GM23338 (cell line): ENCODE measurements at regions not wholly inside any gene's neighbourhood (a gene's known extent, or its start where the extent isn't known, plus 50 kb on each side); places are given as distances from the start of the nearest gene placed in this dataset.

Source experiments
- POLR2AphosphoS5 ChIP-seq: IDR thresholded peaks from 2 replicates; pipeline ENCODE4 v1.6.1; 2016; ENCODE audit warnings: antibody characterized with exemption, low read depth
- TF ChIP-seq, protein P1 (sequence below): IDR thresholded peaks from one replicate; pipeline ENCODE4 v1.6.1; 2018; ENCODE audit warnings: antibody characterized with exemption; ENCODE audit not compliant: unreplicated experiment

DNA sequence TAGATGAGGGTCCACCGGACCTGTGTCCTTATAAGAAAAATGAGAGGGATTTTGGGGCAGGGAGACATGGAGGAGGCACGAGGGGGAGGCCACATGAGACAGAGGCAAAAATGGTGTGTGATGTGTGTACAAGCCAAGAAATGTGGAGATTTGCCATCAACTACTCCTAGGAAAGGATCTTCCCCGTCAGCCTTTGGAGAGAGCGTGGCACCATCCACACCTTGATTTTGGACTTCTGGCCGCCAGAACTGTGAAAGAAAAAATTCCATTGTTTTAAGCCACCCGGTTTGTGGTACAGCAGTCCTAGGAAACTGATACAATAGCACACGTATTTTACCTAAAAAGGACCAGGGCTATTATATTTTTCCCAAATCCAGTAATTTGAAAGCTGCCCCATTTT lies 829.0 kb upstream of the SALL3 start:
- TF ChIP-seq, protein P1, sequence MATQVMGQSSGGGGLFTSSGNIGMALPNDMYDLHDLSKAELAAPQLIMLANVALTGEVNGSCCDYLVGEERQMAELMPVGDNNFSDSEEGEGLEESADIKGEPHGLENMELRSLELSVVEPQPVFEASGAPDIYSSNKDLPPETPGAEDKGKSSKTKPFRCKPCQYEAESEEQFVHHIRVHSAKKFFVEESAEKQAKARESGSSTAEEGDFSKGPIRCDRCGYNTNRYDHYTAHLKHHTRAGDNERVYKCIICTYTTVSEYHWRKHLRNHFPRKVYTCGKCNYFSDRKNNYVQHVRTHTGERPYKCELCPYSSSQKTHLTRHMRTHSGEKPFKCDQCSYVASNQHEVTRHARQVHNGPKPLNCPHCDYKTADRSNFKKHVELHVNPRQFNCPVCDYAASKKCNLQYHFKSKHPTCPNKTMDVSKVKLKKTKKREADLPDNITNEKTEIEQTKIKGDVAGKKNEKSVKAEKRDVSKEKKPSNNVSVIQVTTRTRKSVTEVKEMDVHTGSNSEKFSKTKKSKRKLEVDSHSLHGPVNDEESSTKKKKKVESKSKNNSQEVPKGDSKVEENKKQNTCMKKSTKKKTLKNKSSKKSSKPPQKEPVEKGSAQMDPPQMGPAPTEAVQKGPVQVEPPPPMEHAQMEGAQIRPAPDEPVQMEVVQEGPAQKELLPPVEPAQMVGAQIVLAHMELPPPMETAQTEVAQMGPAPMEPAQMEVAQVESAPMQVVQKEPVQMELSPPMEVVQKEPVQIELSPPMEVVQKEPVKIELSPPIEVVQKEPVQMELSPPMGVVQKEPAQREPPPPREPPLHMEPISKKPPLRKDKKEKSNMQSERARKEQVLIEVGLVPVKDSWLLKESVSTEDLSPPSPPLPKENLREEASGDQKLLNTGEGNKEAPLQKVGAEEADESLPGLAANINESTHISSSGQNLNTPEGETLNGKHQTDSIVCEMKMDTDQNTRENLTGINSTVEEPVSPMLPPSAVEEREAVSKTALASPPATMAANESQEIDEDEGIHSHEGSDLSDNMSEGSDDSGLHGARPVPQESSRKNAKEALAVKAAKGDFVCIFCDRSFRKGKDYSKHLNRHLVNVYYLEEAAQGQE = no peak
- TF ChIP-seq POLR2AphosphoS5 = no peak
